Body of pancreas (tissue), 4 donors: ENCODE measurements at regions not wholly inside any gene's neighbourhood (a gene's known extent, or its start where the extent isn't known, plus 50 kb on each side); places are given as distances from the start of the nearest gene placed in this dataset.

ENCODE experiments used
- CTCF ChIP-seq, 7 experiments: fragments of 450-650 bp in 4 of 7; fragments of 200-600 bp in 3 of 7; sonication (generic) in 3 of 7; IDR thresholded peaks; one replicate each; pipeline ENCODE4 v1.5.1; 2016 to 2019; ENCODE audit warnings: antibody characterized with exemption in 7 of 7
- POLR2A ChIP-seq, 3 donors: fragments of 450-650 bp; IDR thresholded peaks; one replicate each; pipeline ENCODE4 v1.6.1; 2016; ENCODE audit warnings: antibody characterized with exemption in 3 of 3, mild to moderate bottlenecking in 2 of 3

GRCh38 chr12:73678335-73678734, 859.3 kb upstream of the ATXN7L3B start:
- TF ChIP-seq CTCF (IDR thresholded peaks at IDR 0.05) (no peak), POLR2A (IDR thresholded peaks at IDR 0.05) (no peak)
